Stimulated activated CD4-positive, alpha-beta T cell treated with anti-CD3 and anti-CD28 coated beads, Interleukin-1b, Interleukin-23, amount 100 ng/mL, for 1 hour (primary cell): ENCODE measurements at regions not wholly inside any gene's neighbourhood (a gene's known extent, or its start where the extent isn't known, plus 50 kb on each side); places are given as distances from the start of the nearest gene placed in this dataset.

ENCODE experiments used
- DNase-seq, 2 donors: peaks; one replicate each; pipeline ENCODE4 v3.0.0-alpha.2; 2020; ENCODE audit warnings: low read depth in 2 of 2

DNA sequence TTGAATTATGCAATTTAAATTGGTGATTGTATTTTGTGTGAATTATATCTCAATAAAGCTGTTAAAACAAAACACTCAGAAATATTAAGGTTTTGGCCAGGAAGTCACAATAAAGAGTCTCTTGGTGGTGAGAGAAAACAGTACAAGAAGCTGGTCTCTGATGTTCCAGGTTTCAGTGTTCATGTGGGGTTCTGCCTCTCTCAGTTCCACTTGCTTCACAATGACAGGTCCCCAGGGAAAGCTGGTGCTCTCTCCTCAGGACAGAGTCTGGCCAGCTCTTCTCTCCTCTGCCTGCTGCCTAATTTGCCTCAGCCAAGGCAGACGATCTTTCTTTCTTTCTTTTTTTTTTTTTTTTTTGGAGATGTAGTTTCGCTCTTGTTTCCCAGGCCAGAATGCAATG, 342.9 kb upstream of the PLXNA2 start:
- DNase-seq: no peak

DNA sequence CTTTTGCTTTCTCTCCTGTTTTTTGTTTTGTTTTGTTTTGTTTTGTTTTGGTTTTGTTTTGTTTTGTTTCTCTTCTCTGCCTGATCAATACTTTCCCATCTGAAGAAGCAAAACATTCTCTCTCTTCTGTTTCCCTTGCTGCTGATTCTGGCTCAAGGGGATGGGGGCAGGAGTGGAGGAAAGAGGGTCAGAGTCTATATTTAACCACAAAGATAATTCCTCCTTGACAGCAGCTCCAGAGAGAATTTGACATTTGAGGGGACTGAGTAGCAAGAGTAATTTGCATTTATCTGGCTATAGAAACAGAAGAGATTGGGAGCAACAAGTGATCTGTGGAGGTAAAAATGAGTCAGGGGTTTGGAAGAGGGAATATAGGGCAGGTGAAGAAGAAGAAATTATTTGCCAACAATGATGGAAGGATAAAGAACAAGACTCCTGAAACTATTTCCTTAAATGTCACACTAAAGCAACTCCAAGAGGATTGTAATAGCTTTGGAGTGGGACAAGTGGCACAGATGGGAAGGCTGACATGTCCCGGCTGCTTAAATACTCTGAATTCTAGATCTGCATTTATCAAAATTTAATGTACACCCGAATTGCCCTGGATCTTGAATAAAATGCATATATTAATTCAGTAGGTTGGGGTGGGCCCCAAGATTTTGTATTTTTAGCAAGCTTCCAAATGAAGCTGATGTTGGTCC, 349.3 kb upstream of the PLXNA2 start:
- DNase-seq: no peak

DNA sequence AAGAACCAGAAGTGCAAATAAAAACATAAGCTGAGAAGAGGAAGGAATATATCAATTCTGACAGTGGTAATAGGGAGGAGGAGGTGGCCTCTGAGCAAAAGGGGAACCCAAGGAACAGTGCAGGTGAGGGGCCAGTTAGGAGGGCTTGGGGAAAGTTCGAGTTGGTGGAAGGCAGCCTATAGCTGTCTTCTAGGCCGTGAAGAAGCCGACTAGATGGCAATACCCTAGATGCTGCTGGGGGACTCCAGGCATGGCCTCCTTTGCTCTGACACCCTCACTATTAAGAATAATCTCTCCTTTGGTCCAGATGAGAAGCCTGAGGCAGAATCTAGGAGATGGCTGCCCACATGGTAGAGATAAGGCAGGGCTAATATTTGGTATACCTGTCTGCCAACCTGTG, 351.1 kb upstream of the PLXNA2 start:
- no peak for DNase-seq

DNA sequence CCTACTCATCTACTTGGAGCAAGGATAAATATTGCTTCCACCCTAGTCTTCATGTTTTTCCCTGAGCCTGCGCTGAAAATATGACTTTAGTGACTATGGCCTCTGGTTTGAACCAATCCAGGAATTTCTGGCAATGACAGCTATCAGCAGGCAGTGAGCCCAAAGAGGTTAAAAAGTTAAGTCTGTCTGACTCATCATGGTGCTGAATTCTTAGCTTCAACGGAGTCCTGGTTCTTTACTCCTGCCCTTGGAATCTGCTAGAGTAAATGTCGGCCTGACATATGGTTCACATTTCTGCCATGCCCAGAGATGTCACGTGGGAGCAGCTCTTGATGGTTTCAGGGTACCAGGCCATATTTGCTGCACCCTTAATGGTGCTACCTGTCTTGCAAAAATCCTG, 351.6 kb upstream of the PLXNA2 start:
- no peak for DNase-seq

DNA sequence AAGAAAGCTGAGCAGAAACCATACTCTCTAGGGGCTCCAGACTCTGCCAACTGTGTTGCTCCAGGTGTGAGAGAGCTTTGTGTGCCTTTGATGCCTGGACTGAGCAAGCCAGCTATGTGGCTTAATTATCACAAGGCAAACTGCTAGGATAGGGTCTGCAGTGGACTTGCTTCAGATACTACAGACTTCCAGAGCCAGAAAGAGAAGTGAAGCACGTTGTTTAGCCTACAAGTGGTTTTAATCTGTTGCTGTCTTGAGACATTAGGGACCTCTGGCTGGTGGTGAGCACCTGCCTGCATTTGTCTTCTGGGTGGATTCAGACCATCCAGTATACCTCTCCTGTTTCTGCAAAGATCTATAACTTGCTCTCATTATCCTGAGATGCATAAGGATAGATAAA, 353.4 kb upstream of the PLXNA2 start:
- DNase-seq: no peak

DNA sequence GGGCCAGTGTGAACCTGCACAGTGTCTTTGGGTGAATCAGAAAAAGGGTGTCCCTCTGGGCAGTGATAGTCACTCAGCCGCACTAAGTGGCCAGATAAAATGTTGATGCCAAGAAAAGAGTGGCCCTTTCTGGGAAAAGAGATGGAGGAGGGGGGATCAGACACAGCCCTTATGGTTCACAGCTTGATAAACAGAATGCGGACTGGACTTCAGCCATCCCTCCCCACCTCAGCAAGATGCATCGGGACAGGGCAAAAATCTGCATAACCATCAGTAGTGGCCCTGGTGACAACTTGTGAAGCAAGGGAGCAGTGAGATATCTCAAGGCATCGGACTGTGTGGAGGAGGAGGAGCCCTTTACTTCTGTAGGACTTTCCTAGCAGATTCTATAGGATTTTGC, 353.8 kb upstream of the PLXNA2 start:
- DNase-seq: no peak

DNA sequence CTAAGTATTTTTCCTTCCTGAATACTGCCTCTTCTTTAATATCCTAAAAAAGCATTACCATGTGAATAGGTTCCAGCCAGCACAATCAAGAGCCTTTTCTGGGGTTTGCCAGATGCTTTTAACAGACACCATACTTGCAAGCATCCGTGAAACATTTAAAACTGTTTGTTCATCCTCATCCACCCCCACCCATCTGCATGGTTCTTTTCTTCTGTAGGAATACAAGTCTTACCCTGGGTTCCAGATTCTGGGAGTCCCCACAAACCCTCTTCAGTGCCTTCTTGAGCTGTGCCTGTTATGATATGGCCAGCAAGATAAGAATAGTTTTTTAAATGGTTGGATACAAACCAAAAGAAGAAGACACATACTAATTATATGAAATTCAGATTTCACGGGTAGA, 354.9 kb upstream of the PLXNA2 start:
- DNase-seq: no peak

DNA sequence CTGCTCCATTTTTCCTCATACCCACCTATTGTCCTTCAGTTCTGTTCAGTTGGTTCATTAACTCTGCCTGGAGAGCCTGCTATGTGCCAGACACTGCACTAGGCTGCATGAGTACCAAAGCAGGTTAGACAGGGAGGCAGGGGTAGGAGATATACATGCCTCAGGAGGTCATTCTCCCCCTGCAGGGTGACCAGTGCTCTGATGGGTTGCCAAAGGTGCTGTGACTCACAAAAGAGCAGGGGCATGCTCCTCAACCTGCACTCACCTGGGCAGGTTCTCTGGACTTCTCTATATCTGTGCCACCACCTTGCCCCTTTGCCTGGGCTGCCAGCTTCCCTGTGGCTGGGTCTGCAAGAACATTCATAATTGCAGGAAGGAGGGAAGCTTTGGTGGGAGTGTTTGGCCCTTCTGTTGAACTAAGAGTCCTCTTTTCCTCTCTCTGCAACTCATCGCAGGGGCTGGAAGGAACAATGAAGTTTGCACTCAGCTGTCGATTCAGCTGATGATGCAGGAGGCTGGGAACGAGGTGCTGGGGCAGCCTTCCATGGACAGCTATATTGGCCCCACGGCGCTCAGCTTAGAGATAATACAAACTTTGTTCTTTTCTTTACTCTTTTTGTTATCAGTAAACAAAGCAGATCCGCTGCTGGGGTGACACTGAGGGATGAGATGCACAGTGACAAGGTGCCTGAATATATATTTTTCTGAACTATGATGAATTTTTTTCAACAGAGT, 356.4 kb upstream of the PLXNA2 start:
- no peak for DNase-seq

DNA sequence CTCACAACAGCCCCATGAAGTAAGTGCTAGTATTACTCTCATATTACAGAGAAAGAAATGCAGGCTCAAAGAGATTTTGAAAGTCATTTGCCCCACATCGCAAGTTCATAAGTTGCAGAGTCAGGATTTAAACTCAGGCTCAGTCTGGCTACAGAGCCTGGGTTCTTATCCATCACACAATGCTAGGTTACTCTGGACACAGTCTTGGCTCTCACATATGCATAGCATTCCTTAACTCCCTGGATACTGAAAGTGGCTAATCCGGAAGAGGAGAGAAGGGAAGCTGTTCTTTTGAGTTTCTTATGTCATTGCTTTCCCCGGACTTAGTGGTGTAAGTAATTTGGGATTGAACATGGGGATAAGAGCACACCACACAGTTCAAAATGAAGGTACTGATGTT, 357.4 kb upstream of the PLXNA2 start:
- no peak for DNase-seq

DNA sequence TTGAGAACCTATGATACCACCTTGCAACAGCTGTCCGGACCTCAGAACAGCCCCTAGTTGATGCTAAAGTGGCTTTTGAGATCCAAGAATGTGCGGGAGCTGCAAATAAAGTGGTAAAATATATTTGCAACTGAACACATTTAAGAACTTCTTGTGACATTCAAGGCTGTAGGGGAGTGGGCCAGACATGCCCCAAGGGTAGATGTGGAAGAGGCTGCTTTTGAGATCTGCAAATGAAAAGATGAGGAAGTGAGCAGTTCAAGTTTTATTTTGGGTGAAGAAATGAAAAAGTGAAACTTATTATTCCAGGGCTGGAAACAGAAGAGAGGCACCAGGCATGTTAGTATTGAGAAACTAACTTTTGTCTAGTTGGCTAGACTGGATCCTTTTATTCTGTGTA, 359.5 kb upstream of the PLXNA2 start:
- DNase-seq: no peak

DNA sequence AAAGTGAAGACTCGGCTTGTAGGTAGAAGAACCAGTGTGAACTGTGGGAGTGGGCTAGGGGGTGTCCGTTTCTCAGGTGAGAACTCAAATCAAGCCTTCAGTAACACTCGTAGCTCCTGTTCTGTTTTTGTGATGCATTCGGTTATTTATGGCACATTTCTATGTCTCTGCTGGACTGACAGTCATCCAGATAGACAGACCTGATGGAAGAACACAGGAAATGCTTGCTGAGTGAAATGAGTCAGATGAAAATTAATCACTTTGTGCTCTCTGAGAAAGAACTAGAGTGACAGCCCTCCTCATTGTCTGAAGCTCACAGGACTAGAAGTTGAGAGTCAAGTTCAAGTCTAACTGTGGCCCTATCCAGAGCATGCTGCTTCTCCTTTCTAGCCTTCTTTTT, 360.1 kb upstream of the PLXNA2 start:
- no peak for DNase-seq

DNA sequence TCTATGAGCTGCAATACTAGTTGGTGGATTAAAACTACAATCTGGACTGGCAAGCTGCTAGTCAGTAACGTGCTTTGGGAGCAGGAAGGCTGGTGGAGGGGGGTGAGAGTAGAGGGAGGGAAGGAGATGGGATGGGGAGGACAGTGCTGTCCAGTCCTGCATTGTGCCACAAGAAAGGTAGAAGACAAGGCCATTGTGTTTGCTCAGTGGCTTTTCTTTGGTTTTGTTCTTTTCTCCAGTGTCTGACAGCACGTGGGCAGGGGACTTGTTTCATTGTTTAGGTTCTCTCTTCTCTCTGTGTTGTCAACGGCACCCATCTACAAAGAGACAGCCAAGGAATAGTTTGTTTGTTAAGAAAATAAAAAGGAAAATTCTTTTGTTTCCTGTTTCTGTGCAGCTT, 362.8 kb upstream of the PLXNA2 start:
- DNase-seq: no peak

DNA sequence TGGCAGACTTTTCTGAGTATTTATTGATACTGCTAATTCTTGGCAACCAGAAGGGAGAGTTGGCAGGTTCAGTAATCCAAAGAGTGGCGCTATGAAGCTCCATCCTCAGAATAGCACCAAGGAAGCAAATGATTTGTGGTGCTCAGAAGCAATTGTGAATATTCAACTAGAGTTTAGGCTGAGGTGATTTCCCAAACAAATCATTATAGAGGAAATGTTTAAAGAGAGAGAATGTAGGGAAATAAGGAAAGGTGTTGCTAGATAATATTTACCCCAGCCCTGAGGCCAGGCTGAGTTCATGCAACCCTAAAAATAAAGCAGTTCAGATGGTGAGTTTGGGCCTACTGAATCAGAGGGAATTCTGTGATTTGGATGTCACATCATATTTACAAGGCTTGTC, 363.4 kb upstream of the PLXNA2 start:
- no peak for DNase-seq

DNA sequence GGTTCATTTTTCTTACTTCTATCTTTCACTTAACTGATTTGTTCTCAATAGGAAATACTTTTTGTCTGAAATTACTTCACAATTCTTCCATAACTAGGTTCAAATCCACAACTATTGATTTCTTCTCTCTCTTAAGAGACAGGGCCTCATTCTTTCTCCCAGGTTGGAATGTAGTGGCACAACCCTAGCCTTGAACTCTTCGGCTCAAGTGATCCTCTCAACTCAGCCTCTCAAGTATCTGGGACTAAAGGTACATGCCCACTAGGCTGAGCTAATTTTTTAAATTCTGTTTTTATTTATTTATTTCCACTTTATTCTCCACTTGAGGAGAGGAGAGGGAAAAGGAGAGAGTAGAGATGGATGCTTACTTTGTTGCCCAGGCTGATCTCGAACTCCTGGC, 370.4 kb upstream of the PLXNA2 start:
- DNase-seq: no peak

DNA sequence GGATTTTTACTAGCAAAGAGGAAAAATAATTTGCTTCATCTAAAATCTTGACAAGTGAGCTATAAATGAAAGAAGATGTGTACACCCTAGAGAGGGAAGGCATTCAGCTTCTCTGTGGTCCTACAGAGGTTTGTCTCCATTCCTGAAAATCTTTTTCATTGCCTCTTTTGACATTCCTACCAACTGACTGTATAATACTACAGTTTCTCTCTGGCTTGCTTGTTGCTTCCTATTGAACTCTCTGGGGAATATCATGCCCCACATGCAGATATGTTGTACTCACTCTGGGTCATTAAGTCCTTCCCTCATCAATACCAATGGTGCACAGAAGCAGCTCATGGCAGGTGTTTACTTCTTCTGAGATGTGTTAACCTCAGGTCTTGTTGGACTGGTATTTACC, 371.2 kb upstream of the PLXNA2 start:
- no peak for DNase-seq

DNA sequence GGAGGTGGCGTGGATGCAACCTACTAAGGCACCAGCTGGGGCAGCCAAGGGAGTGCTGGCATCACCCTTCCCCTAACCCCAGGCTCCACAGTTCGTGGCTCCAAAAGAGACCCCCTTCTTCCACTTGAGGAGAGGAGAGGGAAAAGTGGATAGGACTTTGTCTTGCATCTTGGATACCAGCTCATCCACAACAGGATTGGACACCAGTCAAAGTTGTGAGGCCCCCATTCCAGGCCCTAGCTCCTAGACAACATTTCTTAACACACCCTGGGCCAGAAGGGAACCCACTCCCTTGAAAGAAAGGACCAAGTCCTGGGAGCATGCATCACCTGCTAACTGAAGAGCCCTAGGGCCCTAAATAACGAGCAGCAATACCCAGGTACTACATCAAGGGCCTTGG, 372.6 kb upstream of the PLXNA2 start:
- DNase-seq: no peak

DNA sequence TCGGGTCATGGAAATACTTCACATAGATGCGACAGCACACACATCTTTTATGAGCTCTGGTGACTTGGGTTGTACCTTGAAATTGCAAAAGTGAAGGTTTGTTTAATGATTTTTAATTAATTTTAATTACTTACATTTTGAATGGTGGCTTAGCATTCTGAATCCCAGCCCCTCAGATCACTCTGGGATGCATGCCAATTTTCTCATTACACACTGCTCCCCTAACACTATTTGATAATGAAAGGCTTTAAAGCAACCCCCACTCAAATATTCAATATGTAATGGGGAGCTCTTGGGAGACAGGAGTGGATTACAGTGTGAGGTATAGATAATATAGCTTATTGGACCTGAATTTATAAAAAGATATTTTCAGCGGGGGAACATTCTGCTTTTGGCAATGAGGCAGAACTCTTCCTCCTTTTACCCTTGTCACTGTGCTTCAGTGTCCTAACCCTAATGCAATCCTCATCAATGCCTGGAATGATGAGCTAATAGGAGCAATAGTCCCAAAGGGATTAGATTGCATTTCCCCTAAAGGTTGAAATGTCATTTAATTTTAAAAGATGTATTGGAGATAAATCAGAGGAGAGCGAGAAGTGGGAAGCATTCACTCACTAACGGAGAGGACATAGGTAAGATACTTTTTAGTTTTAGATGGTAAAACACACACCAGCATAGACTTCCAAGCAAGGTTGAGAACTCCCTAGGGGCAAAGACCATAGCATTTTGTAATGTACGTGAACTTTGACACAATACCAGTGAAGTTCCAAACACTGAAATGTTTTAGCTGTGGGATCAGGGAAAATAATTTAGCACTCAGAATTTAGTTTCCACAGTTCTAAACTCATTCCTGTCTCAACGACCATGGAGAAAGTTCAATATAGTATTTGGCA, 384.1 kb upstream of the PLXNA2 start:
- no peak for DNase-seq

DNA sequence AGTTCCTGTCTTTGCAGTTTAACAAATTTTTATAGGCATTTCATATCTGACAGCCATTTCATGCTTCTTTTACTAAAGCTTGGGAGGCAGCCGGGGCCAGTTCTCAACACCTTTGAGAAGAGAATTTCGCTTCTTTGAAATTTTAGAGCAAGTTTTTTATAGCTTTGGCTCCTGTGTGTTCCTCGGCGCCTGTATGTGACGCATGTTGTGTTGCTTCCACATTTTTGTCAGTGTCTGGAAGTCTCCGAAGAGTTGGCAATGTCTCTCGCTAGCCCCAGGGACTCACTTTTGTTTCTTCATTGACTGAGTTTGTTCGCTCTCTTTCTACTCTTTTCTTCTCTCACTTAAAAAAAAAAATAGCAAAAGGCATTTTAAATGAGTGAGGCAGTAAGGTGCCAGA, 386.9 kb upstream of the PLXNA2 start:
- DNase-seq: no peak

DNA sequence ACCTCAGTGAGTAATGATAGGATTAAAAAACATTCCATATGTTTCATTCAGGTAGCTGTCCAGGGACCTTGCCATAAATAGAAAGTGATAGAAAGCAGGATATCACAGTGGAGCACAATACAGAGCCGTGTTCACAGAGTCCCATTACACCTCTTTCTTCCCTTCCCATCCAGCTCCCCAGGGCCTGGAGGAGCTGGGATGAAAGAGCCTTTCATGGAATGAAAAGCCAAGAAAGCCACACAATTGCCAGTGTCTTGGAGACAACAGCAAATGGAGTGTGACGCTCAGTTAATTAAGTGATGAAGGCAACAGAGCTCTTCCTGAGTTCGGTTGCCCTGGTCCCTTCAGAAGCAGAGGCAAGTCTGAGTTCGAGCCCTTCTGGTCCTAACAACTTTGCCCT, 387.3 kb upstream of the PLXNA2 start:
- no peak for DNase-seq

DNA sequence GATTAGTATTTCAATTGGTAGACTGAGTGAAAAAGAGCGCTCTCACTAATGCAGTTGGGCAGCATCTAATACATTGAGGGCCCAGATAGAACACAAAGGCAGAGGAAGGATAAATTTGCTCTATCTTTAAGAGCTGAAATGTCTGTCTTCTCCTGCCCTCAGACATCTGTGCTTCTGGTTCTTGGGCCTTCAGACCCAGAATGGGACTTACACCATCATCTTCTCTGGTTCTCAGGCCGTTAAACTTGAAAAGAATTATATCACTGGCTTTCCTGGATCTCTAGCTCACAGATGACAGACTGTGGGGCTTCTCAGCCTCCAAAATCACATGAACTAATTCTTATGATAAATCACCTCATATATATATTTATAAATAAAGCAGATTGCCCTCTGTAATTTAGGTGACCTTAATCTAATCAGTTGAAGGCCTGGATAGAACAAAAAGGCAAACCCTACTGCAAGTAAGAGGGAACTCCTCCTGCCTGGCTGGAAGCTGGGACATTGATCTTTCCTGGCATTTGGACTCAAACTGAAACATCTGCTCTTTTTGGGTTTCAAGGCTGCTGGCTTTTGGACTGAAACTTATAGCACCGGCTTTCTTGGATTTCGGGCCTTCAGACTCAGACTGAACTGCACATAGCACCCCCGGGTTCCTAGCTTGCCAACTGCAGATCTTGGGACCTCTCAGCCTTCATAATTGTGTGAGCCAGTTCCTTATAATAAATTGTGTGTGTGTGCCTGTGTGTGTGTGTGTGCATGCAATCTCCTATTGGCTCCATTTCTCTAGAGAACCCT, 390.4 kb upstream of the PLXNA2 start:
- no peak for DNase-seq

DNA sequence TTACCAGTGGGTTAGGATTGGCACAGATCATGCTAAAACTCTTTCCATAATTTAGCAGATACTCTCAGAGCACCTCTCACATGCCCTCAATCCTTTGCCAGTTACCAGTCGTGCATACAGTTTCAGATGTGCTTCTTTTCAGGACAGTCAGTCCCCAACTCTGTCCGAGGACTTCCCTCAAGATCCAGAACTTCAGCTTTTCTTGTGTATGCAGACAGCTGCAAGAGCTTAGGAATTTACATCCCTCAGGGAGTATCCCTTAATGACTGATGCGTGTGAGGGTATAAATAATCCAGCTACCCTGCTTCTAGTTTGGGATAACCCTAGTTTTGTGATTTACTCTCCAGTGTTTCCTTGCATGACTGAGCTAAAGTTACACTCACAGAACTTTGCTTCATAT, 393.0 kb upstream of the PLXNA2 start:
- no peak for DNase-seq

DNA sequence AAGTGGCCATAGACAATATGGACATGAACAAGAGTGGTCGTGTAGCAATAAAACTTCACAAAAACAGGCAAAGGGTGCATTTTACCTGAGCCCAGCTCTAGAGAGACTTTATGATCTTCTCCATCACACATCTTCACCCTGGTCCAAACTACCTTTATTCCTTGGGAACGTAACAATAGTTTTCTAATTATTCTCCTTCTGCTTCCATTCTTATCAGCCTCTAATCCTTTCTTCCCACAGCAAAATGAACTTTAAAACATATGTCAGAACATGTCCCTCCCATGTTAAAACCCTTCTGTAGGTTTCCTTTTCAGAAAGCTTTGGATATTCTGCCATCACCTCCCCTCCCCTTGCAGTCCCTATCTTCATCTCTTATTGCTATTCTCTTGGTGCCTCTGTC, 395.2 kb upstream of the PLXNA2 start:
- no peak for DNase-seq
